HepG2 (cell line): ENCODE measurements at regions not wholly inside any gene's neighbourhood (a gene's known extent, or its start where the extent isn't known, plus 50 kb on each side); places are given as distances from the start of the nearest gene placed in this dataset.

Experiments
- ATAC-seq: fragments of 200-7000 bp; cut with Tn5 transposase; 3 replicates; pipeline ENCODE4 v1.9.1; 2020; ENCODE audit warnings: mild to moderate bottlenecking, moderate library complexity
- BruUV-seq: library from RNA; stranded (reverse); fragments of 400-500 nt; replicated peaks from 2 replicates; lab custom pipeline; 2021; lab: Mats Ljungman, UMichigan
- CTCF ChIA-PET: fragments of 300-600 bp; formaldehyde crosslinking; extraction: SDS; loops from one replicate; lab custom pipeline; 2021; ENCODE audit warnings: low total read pairs, inconsistent platforms, low intra/inter-chr PET ratio; lab: Yijun Ruan, JAX
- POLR2A ChIA-PET: fragments of 350-600 bp; sonication (Branson Sonifier 250); formaldehyde crosslinking; loops from one replicate; lab custom pipeline; 2020; ENCODE audit warnings: antibody characterized with exemption, inconsistent platforms; lab: Yijun Ruan, JAX
- DNase-seq: peaks from one replicate; pipeline ENCODE4 v3.0.0-alpha.2; 2015; ENCODE audit warnings: low spot score
- FAIRE-seq: peaks from 3 replicates; lab custom pipeline; 2011; peaks lifted over from hg19 to GRCh38; lab: Jason Lieb, UNC
- H2AFZ ChIP-seq: one replicate; pipeline ENCODE4 v1.6.1; 2011; ENCODE audit warnings: low read length, inconsistent platforms
- H3K27ac ChIP-seq: fragments of 300-600 bp; 3 replicates; pipeline ENCODE4 v1.8.0; 2011; ENCODE audit warnings: mixed run types, mild to moderate bottlenecking, mixed read lengths, low read length, inconsistent platforms; ENCODE audit not compliant: insufficient read depth; ENCODE audit errors: extremely low read length
- H3K27me3 ChIP-seq, 2 experiments: fragments of 200-600 bp in 1 of 2; 2 replicates in 1 of 2; 3 replicates in 1 of 2; pipeline versions ENCODE4 v1.6.0 to v1.8.0; 2011; ENCODE audit warnings: low read length in 2 of 2, mild to moderate bottlenecking in 2 of 2, moderate library complexity in 2 of 2, inconsistent platforms in 1 of 2; ENCODE audit not compliant: insufficient read depth in 2 of 2, control insufficient read depth in 1 of 2
- H3K36me3 ChIP-seq, 2 experiments: fragments of 200-600 bp in 1 of 2; replicated peaks in 1 of 2; 2 replicates in 1 of 2; 3 replicates in 1 of 2; pipeline versions ENCODE4 v1.5.1 to v1.8.0; 2011; ENCODE audit warnings: low read length in 2 of 2, inconsistent platforms in 1 of 2; ENCODE audit not compliant: insufficient read depth in 2 of 2, control insufficient read depth in 1 of 2
- H3K4me1 ChIP-seq: 2 replicates; pipeline ENCODE4 v1.5.1; 2012; ENCODE audit warnings: low read length, inconsistent platforms; ENCODE audit not compliant: insufficient read depth
- H3K4me2 ChIP-seq: 2 replicates; pipeline ENCODE4 v1.6.0; 2011; ENCODE audit warnings: low read depth, low read length, inconsistent platforms
- H3K4me3 ChIP-seq, 3 experiments: fragments of 200-600 bp in 1 of 3; sonication (generic), shearing (Covaris generic) in 1 of 3; replicated peaks in 1 of 3; 2 replicates each; pipeline ENCODE4 v1.5.1; 2011 to 2016; ENCODE audit warnings: low read length in 3 of 3, inconsistent platforms in 2 of 3, low read depth in 2 of 3, mild to moderate bottlenecking in 2 of 3, control low read depth in 1 of 3, mixed read lengths in 1 of 3; ENCODE audit not compliant: insufficient read depth in 1 of 3
- H3K79me2 ChIP-seq: one replicate; pipeline ENCODE4 v1.6.1; 2011; ENCODE audit warnings: low read length, inconsistent platforms; ENCODE audit not compliant: insufficient read depth
- H3K9ac ChIP-seq: 2 replicates; pipeline ENCODE4 v1.6.0; 2011; ENCODE audit warnings: mild to moderate bottlenecking, low read depth, low read length, inconsistent platforms; ENCODE audit not compliant: insufficient read depth
- H3K9me3 ChIP-seq: 2 replicates; pipeline ENCODE4 v1.5.1; 2012; ENCODE audit warnings: mild to moderate bottlenecking, low read length
- H4K20me1 ChIP-seq: 2 replicates; pipeline ENCODE4 v1.6.0; 2011; ENCODE audit warnings: inconsistent platforms, mild to moderate bottlenecking, low read length, moderate library complexity; ENCODE audit not compliant: insufficient read depth
- FOXK2 ChIP-seq: fragments of 450-650 bp; IDR thresholded peaks from 2 replicates; pipeline ENCODE4 v1.6.1; 2016
- REPIN1 ChIP-seq: sonication (generic); formaldehyde crosslinking; IDR thresholded peaks from 2 replicates; pipeline ENCODE4 v1.8.0; 2022; ENCODE audit warnings: missing genetic modification reagents, low read depth, mild to moderate bottlenecking, borderline replicate concordance
- RORA ChIP-seq: sonication (generic); formaldehyde crosslinking; IDR thresholded peaks from 2 replicates; pipeline ENCODE4 v1.5.0; 2020; ENCODE audit warnings: mild to moderate bottlenecking, missing genetic modification reagents, moderate library complexity
- ZNF180 ChIP-seq: sonication (generic); formaldehyde crosslinking; IDR thresholded peaks from 2 replicates; pipeline ENCODE4 v1.4.0; 2020; ENCODE audit warnings: low read depth, missing genetic modification reagents, borderline replicate concordance
- ZNF557 ChIP-seq: sonication (generic); formaldehyde crosslinking; IDR thresholded peaks from 2 replicates; pipeline ENCODE4 v1.4.0; 2020; ENCODE audit warnings: missing genetic modification reagents
- ZNF563 ChIP-seq: sonication (generic); formaldehyde crosslinking; IDR thresholded peaks from 2 replicates; pipeline ENCODE4 v1.8.0; 2022; ENCODE audit warnings: mild to moderate bottlenecking, moderate library complexity, missing genetic modification reagents
- ZNF761 ChIP-seq: sonication (generic); formaldehyde crosslinking; conservative IDR thresholded peaks from 2 replicates; pipeline ENCODE4 v1.4.0; 2020; ENCODE audit warnings: mild to moderate bottlenecking, missing genetic modification reagents
- ZNF781 ChIP-seq: sonication (generic); formaldehyde crosslinking; IDR thresholded peaks from 2 replicates; pipeline ENCODE4 v1.5.1; 2020; ENCODE audit warnings: borderline replicate concordance, mild to moderate bottlenecking, missing genetic modification reagents; ENCODE audit errors: not compliant biosample characterization
- ZSCAN30 ChIP-seq: sonication (generic); formaldehyde crosslinking; IDR thresholded peaks from 2 replicates; pipeline ENCODE4 v1.5.0; 2020; ENCODE audit warnings: mild to moderate bottlenecking, missing genetic modification reagents
- WGBS: methylation state at CpG from one replicate; pipeline ENCODE4 v1.1.6; 2017; ENCODE audit warnings: low lambda C conversion rate; 5-methylcytosine and 5-hydroxymethylcytosine counted together
- in situ Hi-C: cut with HindIII; loops from 2 replicates; pipeline ENCODE4 v1.10.0; 2017; ENCODE audit warnings: low pct_unique_long_range_greater_than_20kb; ENCODE audit not compliant: extremely low pct_ligation_motif_present
- intact Hi-C: fragments of 100-400 bp; cut with micrococcal nuclease; formaldehyde crosslinking; loops from one replicate; pipeline ENCODE4 v1.10.0; 2022; ENCODE audit not compliant: unreplicated experiment
- TF ChIP-seq, protein P1 (sequence below): fragments of 450-650 bp; IDR thresholded peaks from 2 replicates; pipeline ENCODE4 v1.6.1; 2016
- TF ChIP-seq, protein P2 (sequence below): sonication (generic); formaldehyde crosslinking; IDR thresholded peaks from 2 replicates; pipeline ENCODE4 v1.4.0; 2020; ENCODE audit warnings: mild to moderate bottlenecking, missing genetic modification reagents
- TF ChIP-seq, protein P3 (sequence below): sonication (generic); formaldehyde crosslinking; IDR thresholded peaks from 2 replicates; pipeline ENCODE4 v1.4.0; 2020; ENCODE audit warnings: missing genetic modification reagents

DNA sequence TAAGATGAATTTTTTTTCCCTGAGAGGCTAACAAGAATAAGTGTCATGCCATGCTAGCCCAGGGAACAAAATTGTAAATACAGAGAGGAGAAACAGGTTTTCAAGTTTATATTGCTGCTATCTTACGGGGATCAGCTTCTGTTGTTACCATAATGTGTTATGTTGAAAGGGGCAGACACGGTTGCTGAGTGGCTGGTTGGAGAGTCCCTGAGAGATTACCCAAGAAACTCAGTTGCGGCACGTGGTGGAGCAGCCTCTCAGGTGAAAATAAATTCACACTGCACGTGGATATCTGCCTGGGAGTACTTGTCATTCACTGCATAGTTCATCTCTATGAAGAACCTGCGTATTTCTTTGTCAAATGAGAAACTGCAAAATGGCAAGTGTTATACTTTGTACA lies 293.6 kb downstream of the TDRD3 start:
- WGBS: 3% methylated on average over 5 of the region's 6 CpGs
- no peaks in the 10 kb centered on the region for H3K4me1 ChIP-seq
- H3K27ac ChIP-seq: no peak overlapping the region
- no peak overlapping the region for H2AFZ ChIP-seq
- no peak overlapping the region for H3K4me3 ChIP-seq
- ATAC-seq: no peak
- intact Hi-C loops: no loop called here
- ChIA-PET POLR2A (no interaction called here), CTCF (no interaction called here)
- no peak for TF ChIP-seq REPIN1
- TF ChIP-seq, protein P1, sequence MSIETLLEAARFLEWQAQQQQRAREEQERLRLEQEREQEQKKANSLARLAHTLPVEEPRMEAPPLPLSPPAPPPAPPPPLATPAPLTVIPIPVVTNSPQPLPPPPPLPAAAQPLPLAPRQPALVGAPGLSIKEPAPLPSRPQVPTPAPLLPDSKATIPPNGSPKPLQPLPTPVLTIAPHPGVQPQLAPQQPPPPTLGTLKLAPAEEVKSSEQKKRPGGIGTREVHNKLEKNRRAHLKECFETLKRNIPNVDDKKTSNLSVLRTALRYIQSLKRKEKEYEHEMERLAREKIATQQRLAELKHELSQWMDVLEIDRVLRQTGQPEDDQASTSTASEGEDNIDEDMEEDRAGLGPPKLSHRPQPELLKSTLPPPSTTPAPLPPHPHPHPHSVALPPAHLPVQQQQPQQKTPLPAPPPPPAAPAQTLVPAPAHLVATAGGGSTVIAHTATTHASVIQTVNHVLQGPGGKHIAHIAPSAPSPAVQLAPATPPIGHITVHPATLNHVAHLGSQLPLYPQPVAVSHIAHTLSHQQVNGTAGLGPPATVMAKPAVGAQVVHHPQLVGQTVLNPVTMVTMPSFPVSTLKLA: 0 out of 2 replicates have a peak, but pooled peaks have one; percentile 23
- no peak overlapping the region for H3K9ac ChIP-seq
- no peaks in the 10 kb centered on the region for H4K20me1 ChIP-seq
- no peaks in the 10 kb centered on the region for H3K9me3 ChIP-seq
- H3K79me2 ChIP-seq: no peaks in the 10 kb centered on the region
- no peak for DNase-seq
- BruUV-seq: no TSS peak
- no peaks in the 10 kb centered on the region for H3K36me3 ChIP-seq
- FAIRE-seq: no peak
- H3K4me2 ChIP-seq: no peak overlapping the region
- in situ Hi-C loops: no loop called here
- H3K27me3 ChIP-seq: no peaks in the 10 kb centered on the region; a peak in 1 of 5 replicates

DNA sequence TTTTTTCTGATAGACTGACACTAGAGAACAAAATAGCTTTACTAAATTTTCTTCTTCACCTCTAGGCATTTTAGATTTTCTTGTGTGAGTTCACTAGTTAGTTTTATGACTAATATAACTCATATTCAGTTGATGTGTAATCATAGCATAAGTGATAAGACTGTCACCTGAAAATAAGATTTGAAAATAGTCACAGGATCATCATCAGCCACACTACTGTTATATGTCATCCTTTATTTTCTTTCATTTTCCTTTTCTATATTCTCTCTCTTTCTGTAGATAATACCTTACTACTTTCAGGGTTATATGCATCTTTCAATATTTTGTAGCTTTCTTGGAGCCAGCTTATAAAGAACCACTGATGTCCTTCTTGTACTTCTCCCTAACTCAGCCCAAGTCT lies 292.6 kb downstream of the TDRD3 start:
- H3K9ac ChIP-seq: no peak overlapping the region
- no peak for DNase-seq
- no TSS peak for BruUV-seq
- CTCF ChIA-PET: no interaction called here
- FAIRE-seq: no peak
- no peak overlapping the region for H3K27ac ChIP-seq
- in situ Hi-C loops: no loop called here
- POLR2A ChIA-PET: no interaction called here
- no peaks in the 10 kb centered on the region for H3K9me3 ChIP-seq
- H4K20me1 ChIP-seq: no peaks in the 10 kb centered on the region
- no peaks in the 10 kb centered on the region for H3K36me3 ChIP-seq
- no peak overlapping the region for H3K4me3 ChIP-seq
- H3K4me2 ChIP-seq: no peak overlapping the region
- intact Hi-C loops: no loop called here
- H3K4me1 ChIP-seq: no peaks in the 10 kb centered on the region
- H3K79me2 ChIP-seq: no peaks in the 10 kb centered on the region
- no peak overlapping the region for H2AFZ ChIP-seq
- ATAC-seq: no peak
- H3K27me3 ChIP-seq: no peaks in the 10 kb centered on the region; a peak in 1 of 5 replicates
- TF ChIP-seq ZNF557 (CRISPR knock-in tag) (no peak), ZNF563 (CRISPR knock-in tag) (no peak), ZNF781 (no peak), ZNF761 (no peak), ZNF180 (CRISPR knock-in tag) (no peak), FOXK2 (no peak), RORA (CRISPR knock-in tag) (no peak), ZSCAN30 (CRISPR knock-in tag) (no peak)
- TF ChIP-seq, protein P2, sequence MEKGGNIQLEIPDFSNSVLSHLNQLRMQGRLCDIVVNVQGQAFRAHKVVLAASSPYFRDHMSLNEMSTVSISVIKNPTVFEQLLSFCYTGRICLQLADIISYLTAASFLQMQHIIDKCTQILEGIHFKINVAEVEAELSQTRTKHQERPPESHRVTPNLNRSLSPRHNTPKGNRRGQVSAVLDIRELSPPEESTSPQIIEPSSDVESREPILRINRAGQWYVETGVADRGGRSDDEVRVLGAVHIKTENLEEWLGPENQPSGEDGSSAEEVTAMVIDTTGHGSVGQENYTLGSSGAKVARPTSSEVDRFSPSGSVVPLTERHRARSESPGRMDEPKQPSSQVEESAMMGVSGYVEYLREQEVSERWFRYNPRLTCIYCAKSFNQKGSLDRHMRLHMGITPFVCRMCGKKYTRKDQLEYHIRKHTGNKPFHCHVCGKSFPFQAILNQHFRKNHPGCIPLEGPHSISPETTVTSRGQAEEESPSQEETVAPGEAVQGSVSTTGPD (CRISPR knock-in tag): no peak
- TF ChIP-seq, protein P3, sequence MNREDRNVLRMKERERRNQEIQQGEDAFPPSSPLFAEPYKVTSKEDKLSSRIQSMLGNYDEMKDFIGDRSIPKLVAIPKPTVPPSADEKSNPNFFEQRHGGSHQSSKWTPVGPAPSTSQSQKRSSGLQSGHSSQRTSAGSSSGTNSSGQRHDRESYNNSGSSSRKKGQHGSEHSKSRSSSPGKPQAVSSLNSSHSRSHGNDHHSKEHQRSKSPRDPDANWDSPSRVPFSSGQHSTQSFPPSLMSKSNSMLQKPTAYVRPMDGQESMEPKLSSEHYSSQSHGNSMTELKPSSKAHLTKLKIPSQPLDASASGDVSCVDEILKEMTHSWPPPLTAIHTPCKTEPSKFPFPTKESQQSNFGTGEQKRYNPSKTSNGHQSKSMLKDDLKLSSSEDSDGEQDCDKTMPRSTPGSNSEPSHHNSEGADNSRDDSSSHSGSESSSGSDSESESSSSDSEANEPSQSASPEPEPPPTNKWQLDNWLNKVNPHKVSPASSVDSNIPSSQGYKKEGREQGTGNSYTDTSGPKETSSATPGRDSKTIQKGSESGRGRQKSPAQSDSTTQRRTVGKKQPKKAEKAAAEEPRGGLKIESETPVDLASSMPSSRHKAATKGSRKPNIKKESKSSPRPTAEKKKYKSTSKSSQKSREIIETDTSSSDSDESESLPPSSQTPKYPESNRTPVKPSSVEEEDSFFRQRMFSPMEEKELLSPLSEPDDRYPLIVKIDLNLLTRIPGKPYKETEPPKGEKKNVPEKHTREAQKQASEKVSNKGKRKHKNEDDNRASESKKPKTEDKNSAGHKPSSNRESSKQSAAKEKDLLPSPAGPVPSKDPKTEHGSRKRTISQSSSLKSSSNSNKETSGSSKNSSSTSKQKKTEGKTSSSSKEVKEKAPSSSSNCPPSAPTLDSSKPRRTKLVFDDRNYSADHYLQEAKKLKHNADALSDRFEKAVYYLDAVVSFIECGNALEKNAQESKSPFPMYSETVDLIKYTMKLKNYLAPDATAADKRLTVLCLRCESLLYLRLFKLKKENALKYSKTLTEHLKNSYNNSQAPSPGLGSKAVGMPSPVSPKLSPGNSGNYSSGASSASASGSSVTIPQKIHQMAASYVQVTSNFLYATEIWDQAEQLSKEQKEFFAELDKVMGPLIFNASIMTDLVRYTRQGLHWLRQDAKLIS (CRISPR knock-in tag): no peak
